Caco-2 (cell line): ENCODE measurements at regions not wholly inside any gene's neighbourhood (a gene's known extent, or its start where the extent isn't known, plus 50 kb on each side); places are given as distances from the start of the nearest gene placed in this dataset.

Source experiments
- BruUV-seq: library from RNA; stranded (reverse); fragments of 400-500 nt; replicated peaks from 2 replicates; lab custom pipeline; 2021; lab: Mats Ljungman, UMichigan
- CTCF ChIA-PET: fragments of 300-600 bp; sonication (Branson Sonifier 250); formaldehyde crosslinking; loops from one replicate; lab custom pipeline; 2022; ENCODE audit warnings: antibody characterized with exemption; lab: Charles Lee
- POLR2A ChIA-PET: fragments of 300-600 bp; sonication (Branson Sonifier 250); formaldehyde crosslinking; loops from one replicate; lab custom pipeline; 2022; ENCODE audit warnings: antibody characterized with exemption; lab: Charles Lee
- DNase-seq, 2 experiments: peaks; one replicate each; pipeline versions ENCODE4 v3.0.0 to v3.0.0-alpha.2; 2020 to 2022
- H3K27me3 ChIP-seq: replicated peaks from 2 replicates; pipeline ENCODE4 v1.6.0; 2011; ENCODE audit warnings: low read length; ENCODE audit not compliant: control insufficient read depth, insufficient read depth
- H3K36me3 ChIP-seq: 2 replicates; pipeline ENCODE4 v1.5.1; 2011; ENCODE audit warnings: low read length; ENCODE audit not compliant: control insufficient read depth, insufficient read depth
- H3K4me1 ChIP-seq: fragments of 250-450 bp; sonication (Bioruptor Pico); 2 replicates; pipeline ENCODE4 v1.5.1; 2020; ENCODE audit warnings: mild to moderate bottlenecking
- H3K4me3 ChIP-seq: 2 replicates; pipeline ENCODE4 v1.5.1; 2011; ENCODE audit warnings: low read depth, mild to moderate bottlenecking, control low read depth, low read length
- H3K9me3 ChIP-seq: fragments of 250-450 bp; sonication (Bioruptor Pico); 2 replicates; pipeline ENCODE4 v1.5.1; 2020; ENCODE audit warnings: mild to moderate bottlenecking, moderate library complexity
- H3K27ac Mint-ChIP-seq: one replicate; pipeline ENCODE4 v1.8.0; 2022; ENCODE audit warnings: mixed read lengths; ENCODE audit not compliant: unreplicated experiment
- H3K27me3 Mint-ChIP-seq: one replicate; pipeline ENCODE4 v1.8.0; 2022; ENCODE audit warnings: mixed read lengths; ENCODE audit not compliant: insufficient read depth, unreplicated experiment
- H3K36me3 Mint-ChIP-seq: one replicate; pipeline ENCODE4 v1.8.0; 2022; ENCODE audit warnings: mild to moderate bottlenecking, mixed read lengths; ENCODE audit not compliant: insufficient read depth, unreplicated experiment
- H3K4me1 Mint-ChIP-seq: one replicate; pipeline ENCODE4 v1.8.0; 2022; ENCODE audit warnings: low read depth, mixed read lengths; ENCODE audit not compliant: unreplicated experiment
- H3K4me3 Mint-ChIP-seq: one replicate; pipeline ENCODE4 v1.8.0; 2022; ENCODE audit warnings: mild to moderate bottlenecking, moderate library complexity, mixed read lengths; ENCODE audit not compliant: unreplicated experiment
- H3K9me3 Mint-ChIP-seq: one replicate; pipeline ENCODE4 v1.8.0; 2022; ENCODE audit warnings: mixed read lengths; ENCODE audit not compliant: unreplicated experiment
- intact Hi-C: fragments of 100-400 bp; cut with micrococcal nuclease; formaldehyde crosslinking; loops from one replicate; pipeline ENCODE4 v1.10.0; 2022; ENCODE audit not compliant: unreplicated experiment
- TF ChIP-seq, protein P1 (sequence below), 2 experiments: fragments of 200-600 bp in 1 of 2; IDR thresholded peaks; 1 replicate in 1 of 2; 2 replicates in 1 of 2; pipeline versions ENCODE4 v1.5.1 to v1.8.0; 2011 to 2022; ENCODE audit warnings: antibody characterized with exemption in 1 of 2, control low read depth in 1 of 2, inconsistent platforms in 1 of 2, low read depth in 1 of 2, low read length in 1 of 2, mild to moderate bottlenecking in 1 of 2, moderate library complexity in 1 of 2; ENCODE audit not compliant: insufficient read depth in 1 of 2, severe bottlenecking in 1 of 2, unreplicated experiment in 1 of 2

DNA sequence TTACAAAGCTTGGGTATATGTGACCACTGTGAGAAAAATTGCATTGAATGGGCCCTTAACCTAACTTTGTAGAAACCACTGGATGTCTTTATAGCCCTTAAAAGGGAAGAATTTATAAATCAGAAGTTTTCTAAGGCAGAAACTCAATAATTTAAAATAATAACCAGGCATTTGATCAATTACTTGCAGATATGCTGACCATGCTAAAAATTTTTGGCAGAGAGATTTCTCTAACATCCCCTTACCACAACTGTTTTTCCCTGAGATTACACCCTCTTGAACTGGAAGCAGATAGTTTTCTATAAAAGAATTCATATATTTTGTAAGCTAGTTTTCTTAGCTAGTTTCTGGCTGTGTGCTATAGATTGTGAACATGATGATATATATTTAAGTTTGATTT lies 428.3 kb downstream of the KIF4B start:
- H3K9me3 Mint-ChIP-seq: no peaks in the 10 kb centered on the region
- H3K27me3 ChIP-seq: no peaks in the 10 kb centered on the region
- ChIA-PET CTCF (no interaction called here), POLR2A (no interaction called here)
- no peak overlapping the region for H3K27ac Mint-ChIP-seq
- no peaks in the 10 kb centered on the region for H3K36me3 ChIP-seq
- H3K4me1 Mint-ChIP-seq: no peaks in the 10 kb centered on the region
- no peaks in the 10 kb centered on the region for H3K9me3 ChIP-seq
- H3K36me3 Mint-ChIP-seq: no peaks in the 10 kb centered on the region
- intact Hi-C loops: no loop called here
- no peak overlapping the region for H3K4me3 Mint-ChIP-seq
- no peak for DNase-seq
- no peaks in the 10 kb centered on the region for H3K4me1 ChIP-seq
- BruUV-seq: no TSS peak
- TF ChIP-seq, protein P1, sequence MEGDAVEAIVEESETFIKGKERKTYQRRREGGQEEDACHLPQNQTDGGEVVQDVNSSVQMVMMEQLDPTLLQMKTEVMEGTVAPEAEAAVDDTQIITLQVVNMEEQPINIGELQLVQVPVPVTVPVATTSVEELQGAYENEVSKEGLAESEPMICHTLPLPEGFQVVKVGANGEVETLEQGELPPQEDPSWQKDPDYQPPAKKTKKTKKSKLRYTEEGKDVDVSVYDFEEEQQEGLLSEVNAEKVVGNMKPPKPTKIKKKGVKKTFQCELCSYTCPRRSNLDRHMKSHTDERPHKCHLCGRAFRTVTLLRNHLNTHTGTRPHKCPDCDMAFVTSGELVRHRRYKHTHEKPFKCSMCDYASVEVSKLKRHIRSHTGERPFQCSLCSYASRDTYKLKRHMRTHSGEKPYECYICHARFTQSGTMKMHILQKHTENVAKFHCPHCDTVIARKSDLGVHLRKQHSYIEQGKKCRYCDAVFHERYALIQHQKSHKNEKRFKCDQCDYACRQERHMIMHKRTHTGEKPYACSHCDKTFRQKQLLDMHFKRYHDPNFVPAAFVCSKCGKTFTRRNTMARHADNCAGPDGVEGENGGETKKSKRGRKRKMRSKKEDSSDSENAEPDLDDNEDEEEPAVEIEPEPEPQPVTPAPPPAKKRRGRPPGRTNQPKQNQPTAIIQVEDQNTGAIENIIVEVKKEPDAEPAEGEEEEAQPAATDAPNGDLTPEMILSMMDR (IDR thresholded peaks at IDR 0.05; ENCODE audit: insufficient read depth in 1 of 2, low read depth in 1 of 2, low read length in 1 of 2, severe bottlenecking in 1 of 2, unreplicated experiment in 1 of 2): no peak
- H3K4me3 ChIP-seq: no peak overlapping the region
- peaks cover 2% of the 10 kb centered on the region for H3K27me3 Mint-ChIP-seq

- Mint-ChIP-seq H3K4me1 (no peaks in the 10 kb centered on the region), H3K36me3 (no peaks in the 10 kb centered on the region), H3K27me3 (peaks cover 2% of the 10 kb centered on the region), H3K9me3 (no peaks in the 10 kb centered on the region), H3K27ac (no peak overlapping the region), H3K4me3 (no peak overlapping the region)
- BruUV-seq: no TSS peak
- Histone ChIP-seq H3K27me3 (no peaks in the 10 kb centered on the region), H3K4me3 (no peak overlapping the region), H3K4me1 (no peaks in the 10 kb centered on the region), H3K36me3 (no peaks in the 10 kb centered on the region), H3K9me3 (no peaks in the 10 kb centered on the region)
- ChIA-PET CTCF (no interaction called here), POLR2A (no interaction called here)
- no peak for DNase-seq
- TF ChIP-seq, protein P1 (IDR thresholded peaks at IDR 0.05; ENCODE audit: insufficient read depth in 1 of 2, low read depth in 1 of 2, low read length in 1 of 2, severe bottlenecking in 1 of 2, unreplicated experiment in 1 of 2): no peak
- intact Hi-C loops: no loop called here
Measured at GRCh38 chr5:155451106-155451505, 437.6 kb downstream of the KIF4B start.

DNA sequence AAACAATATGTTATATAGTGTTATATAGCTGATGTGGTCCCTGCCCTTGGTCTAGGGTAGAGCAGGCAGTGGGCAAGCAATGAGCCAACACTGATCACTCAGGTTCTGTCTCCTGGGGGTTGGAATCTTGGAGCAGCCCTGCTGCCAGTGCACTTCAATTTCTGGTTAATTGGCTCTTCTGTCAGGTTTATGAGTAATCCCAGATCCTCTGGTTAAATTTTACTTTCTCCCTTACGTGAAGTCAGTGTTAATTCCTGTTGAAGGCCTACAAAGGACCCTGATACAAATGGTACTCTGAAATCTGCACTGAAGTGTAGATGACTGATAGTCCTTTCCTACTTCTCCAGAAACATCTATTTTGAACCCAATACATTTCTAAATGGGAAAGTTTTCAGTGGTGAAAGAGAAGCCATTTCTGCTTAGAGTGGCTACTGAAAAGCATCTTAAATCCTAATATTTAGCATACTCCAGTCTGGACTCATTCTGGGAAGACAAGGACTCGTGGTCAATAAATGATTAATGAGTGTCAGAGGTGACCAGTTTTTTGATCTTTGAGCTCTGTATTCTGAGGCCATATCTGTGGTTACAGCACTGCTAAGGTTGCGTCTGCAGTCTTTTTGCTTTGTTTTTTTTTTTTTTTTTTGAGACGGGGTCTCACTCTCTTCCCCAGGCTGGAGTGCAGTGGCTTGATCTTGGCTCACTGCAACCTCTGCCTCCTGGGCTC lies 442.4 kb downstream of the KIF4B start:
- TF ChIP-seq, protein P1 (IDR thresholded peaks at IDR 0.05; ENCODE audit: insufficient read depth in 1 of 2, low read depth in 1 of 2, low read length in 1 of 2, severe bottlenecking in 1 of 2, unreplicated experiment in 1 of 2): no peak
- no peak overlapping the region for H3K4me3 Mint-ChIP-seq

More for the DNA sequence above, 442.4 kb downstream of the KIF4B start:
- Histone ChIP-seq H3K4me1 (peaks cover 18% of the 10 kb centered on the region), H3K9me3 (no peaks in the 10 kb centered on the region), H3K27me3 (no peaks in the 10 kb centered on the region), H3K4me3 (no peak overlapping the region), H3K36me3 (no peaks in the 10 kb centered on the region)
- intact Hi-C loops: no loop called here
- POLR2A ChIA-PET: no interaction called here
- no peak overlapping the region for H3K27ac Mint-ChIP-seq
- no peaks in the 10 kb centered on the region for H3K9me3 Mint-ChIP-seq
- CTCF ChIA-PET: no interaction called here
- H3K36me3 Mint-ChIP-seq: peaks cover 4% of the 10 kb centered on the region
- peaks cover 19% of the 10 kb centered on the region for H3K4me1 Mint-ChIP-seq
- peaks cover 2% of the 10 kb centered on the region for H3K27me3 Mint-ChIP-seq
- no peak for DNase-seq
- BruUV-seq: no TSS peak
